Activated T-helper 9 cell treated with anti-CD3 and anti-CD28 coated beads, Interleukin-2, amount 50 U/mL, for 16 hours (primary cell): ENCODE measurements at regions not wholly inside any gene's neighbourhood (a gene's known extent, or its start where the extent isn't known, plus 50 kb on each side); places are given as distances from the start of the nearest gene placed in this dataset.

Experiments used
- DNase-seq: peaks from one replicate; pipeline ENCODE4 v3.0.0-alpha.2; 2020; ENCODE audit warnings: low read depth

DNA sequence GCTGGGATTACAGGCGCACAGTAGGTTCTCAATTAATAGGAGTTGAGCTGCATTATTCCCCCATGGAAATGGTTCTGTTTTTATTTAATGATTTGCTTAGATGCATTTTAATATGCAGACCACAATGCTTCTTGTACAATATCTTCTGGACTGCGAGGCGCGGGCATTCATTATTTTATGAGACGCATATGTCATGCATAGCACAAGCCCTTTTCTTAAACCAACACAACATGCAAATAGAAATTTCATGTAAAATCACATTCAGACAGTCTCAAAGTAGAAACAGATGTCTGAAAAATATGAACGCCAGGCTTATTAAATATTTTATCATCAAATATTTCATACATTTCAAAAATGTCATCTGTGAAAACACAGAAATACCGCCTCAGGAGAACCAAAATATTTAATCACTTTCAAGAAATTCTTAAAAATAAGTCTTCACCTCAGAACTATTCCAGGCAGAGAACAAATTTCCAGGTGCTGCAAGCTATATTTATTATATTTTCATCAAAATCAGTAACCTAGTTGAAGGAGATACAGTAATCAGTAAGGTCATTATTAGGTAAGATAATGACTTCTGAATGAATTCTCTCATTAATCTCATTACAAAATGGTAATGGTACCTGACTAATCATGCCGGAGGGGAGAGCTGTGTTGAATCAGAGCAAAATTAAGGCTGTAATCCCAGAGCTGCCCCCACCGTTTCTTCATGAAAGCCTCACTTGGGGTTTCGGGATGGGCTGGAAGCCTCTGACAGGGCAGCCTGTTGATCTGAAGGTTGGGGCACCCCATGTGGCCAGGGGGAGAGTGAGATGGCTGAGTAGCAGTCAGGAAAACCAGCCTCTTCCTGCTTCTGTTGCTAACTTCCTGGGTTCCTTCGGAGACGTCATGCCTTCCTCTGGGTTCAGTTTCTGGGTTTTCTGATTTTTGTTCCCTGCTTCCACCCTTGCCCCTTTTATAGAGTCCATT is 133.9 kb upstream of the ZNF618 start:
- DNase-seq: no peak

- DNase-seq: no peak
These were observed 133.2 kb upstream of the ZNF618 start for GRCh38 chr9:113742878-113743277.

GRCh38 chr9:113746486-113746885 is 129.6 kb upstream of the ZNF618 start:
- DNase-seq: no peak

DNA sequence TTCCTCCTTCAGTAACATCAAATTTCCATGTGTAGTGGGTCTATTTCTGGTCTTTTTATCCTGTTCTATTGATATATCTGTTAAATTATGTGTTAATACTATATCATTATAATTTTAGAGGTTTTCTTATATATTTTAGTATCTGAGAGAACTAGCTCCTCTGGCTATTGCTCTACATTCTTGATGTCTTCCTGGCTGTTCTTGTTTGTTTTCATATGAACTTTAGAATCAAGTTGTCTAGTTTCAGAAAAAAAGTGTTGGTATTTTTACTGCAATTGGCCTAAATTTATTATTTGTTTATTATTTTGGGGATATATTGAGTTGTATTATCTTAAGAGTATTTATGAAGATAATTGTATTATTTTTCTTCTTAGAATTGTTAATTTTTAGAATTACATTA is 128.0 kb upstream of the ZNF618 start:
- no peak for DNase-seq

GRCh38 chr9:113753398-113754119 is 122.5 kb upstream of the ZNF618 start:
- DNase-seq: no peak

- DNase-seq: no peak
These were observed 121.4 kb upstream of the ZNF618 start for GRCh38 chr9:113754739-113755138.

DNA sequence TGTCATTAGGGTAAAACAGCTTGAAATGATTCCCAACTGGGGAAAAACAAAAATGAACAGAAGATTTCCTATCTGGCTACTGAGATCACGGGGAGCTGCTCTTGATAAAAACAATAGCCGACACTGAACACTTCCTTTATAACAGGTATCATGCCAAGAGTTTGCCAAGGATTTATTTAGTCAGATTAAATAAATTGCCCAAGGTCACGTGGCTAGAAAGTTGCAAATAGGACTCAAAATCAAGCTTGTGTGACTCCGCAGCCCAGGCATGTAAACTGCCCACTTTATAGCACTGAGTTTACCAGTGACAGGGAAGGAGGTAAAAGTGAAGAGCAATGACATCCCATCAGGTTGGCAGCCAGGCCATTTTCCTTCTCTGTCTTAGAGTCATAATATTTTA is 120.7 kb upstream of the ZNF618 start:
- no peak for DNase-seq

DNA sequence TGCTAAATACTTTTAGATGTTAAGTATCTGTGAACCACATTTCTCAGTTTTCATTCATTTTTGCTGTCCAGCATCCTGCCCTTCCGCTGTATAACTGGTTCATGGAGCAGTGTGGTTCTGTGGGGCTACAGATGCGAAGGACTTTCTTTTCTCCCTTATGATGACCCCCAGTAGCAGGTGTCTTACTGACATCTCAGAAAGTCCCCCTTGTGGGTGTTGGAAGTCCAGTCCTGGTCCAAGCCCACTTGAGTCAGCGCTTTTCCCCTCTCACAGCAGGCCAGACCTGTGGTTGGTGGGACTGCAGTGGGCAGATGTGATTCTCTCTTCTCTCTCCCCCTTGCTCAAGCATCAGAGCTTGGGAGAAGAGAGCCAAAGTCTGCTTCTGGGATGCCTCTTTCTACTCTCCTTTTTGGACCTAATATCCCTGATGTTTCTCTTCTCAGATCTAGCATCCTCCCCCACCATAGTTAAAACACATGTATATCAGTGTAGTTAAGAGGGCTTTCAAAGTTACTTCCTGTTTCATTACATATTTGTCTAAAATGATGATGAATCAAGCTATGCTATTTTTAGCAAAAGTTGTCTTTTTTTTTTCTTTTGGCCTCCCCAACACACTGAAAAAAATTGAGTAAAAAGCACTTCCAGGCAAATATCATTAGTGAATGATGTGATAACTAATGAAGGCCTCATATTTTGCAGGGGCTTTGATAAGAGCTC is 119.5 kb upstream of the ZNF618 start:
- DNase-seq: no peak

- DNase-seq: no peak
These were observed 112.7 kb upstream of the ZNF618 start for GRCh38 chr9:113763429-113763828.

DNA sequence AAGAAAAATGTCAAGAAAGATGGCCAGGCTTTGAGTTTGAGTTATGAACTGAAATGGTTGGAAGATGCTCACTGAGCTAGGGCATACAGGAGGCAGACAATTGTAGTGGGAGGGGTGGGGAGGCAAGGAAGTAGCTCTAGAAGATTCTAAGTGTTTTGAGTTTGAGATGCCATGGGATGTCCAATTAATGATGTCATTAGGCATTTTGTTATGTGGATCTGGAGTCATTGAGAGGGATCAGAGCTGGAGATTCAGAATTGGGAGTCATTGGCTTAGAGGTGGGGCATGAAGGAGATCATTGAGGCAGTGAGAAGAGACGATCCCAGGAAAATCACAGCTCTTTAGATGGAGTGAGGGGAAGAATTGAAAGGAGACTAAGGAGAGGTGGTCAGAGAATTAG is 111.5 kb upstream of the ZNF618 start:
- DNase-seq: no peak

- DNase-seq: no peak
These were observed 106.7 kb upstream of the ZNF618 start for GRCh38 chr9:113769412-113769811.

- no peak for DNase-seq
These were observed 105.7 kb upstream of the ZNF618 start for GRCh38 chr9:113770396-113770795.

- no peak for DNase-seq
These were observed 104.9 kb upstream of the ZNF618 start for GRCh38 chr9:113771199-113771598.

- no peak for DNase-seq
These were observed 103.8 kb upstream of the ZNF618 start for GRCh38 chr9:113772121-113772810.

- no peak for DNase-seq
These were observed 101.1 kb upstream of the ZNF618 start for GRCh38 chr9:113774963-113775362.

DNA sequence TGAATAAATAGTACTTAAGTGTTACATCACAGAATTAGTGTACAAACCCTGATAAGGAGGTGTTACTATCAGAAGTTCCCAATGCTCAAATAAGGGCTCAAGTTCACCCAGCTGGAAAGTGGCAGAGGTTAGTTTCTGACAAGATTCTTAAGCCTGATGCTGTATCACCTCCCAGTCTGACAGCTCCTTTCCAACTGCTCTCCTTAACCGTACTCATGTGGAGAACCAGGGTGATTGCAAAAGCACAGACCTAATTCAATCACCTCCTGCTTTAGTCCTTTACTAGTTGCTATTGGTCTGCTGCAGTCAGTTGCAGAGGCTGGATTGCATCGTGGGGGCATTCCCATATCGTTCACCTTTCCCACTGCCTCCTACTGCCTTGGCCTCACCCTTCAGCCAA is 100.4 kb upstream of the ZNF618 start:
- DNase-seq: no peak

- DNase-seq: no peak
These were observed 99.9 kb upstream of the ZNF618 start for GRCh38 chr9:113776194-113776593.

- DNase-seq: no peak
These were observed 94.7 kb upstream of the ZNF618 start for GRCh38 chr9:113781381-113781780.

DNA sequence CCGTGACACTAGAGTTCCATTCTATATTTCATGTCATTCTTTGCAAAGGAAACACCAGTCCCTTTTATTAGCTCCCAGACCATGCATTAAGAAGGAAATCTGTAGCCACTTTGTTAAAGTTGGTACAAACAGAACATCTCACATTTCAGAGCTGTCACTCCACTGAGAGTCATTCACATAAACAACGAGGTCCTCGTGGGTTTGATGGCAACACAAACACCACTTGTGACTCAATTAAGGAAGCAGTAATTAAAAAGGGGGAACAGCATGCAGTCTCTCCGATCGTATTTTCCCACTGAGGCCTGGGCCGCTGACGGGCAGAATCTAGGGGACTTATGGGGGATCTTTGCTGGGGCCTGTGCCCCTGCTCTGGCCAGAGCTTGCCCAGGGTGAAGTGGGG is 94.2 kb upstream of the ZNF618 start:
- no peak for DNase-seq

DNA sequence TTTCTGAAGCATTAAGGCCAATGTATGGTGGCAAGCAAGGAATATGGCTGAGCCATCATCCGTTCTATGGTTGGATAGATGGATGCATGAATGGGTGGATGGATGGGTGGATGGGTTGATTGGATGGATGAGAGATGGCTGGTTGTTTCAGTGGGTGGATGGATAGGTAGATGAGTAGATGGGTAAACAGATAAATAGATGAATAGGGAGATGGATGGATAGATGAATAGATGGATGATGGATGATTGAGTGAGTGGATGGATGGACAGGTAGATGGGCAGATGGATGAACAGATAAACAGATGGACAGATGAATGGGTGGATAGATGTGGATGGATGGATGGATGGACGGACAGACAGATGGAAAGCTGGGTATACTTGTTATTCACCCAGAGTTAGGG is 92.6 kb upstream of the ZNF618 start:
- DNase-seq: no peak

- no peak for DNase-seq
These were observed 90.8 kb upstream of the ZNF618 start for GRCh38 chr9:113785334-113785733.

- DNase-seq: no peak
These were observed 90.0 kb upstream of the ZNF618 start for GRCh38 chr9:113786071-113786470.
